ENCODE measurements at regions not wholly inside any gene's neighbourhood (a gene's known extent, or its start where the extent isn't known, plus 50 kb on each side); places are given as distances from the start of the nearest gene placed in this dataset.

GRCh38 chr4:60452266-60452665 is 747.9 kb upstream of the ADGRL3 start:
- intact Hi-C loops (cut with micrococcal nuclease; ENCODE audit: unreplicated experiment) (no loop called here), in situ Hi-C loops (cut with HindIII; ENCODE audit: extremely low pct_ligation_motif_present, low pct_unique_long_range_greater_than_20kb) (no loop called here)
- no TSS peak for BruUV-seq (replicated peaks)
- ChIA-PET CTCF (ENCODE audit: low intra/inter-chr PET ratio, low total read pairs) (no interaction called here), POLR2A (no interaction called here)
- Histone ChIP-seq H3K4me2 (ENCODE audit: low read depth, low read length) (no peak overlapping the region), H3K9me3 (ENCODE audit: low read length) (0 out of 2 replicates have a peak, but pooled peaks cover 4% of the 10 kb centered on the region), H3K4me1 (ENCODE audit: insufficient read depth, low read length) (no peaks in the 10 kb centered on the region), H3K36me3 (replicated peaks in 1 of 2; ENCODE audit: control insufficient read depth in 1 of 2, insufficient read depth in 2 of 2, low read length in 2 of 2) (no peaks in the 10 kb centered on the region), H3K4me3 (replicated peaks in 1 of 3; ENCODE audit: insufficient read depth in 1 of 3, low read depth in 2 of 3, low read length in 3 of 3) (no peak overlapping the region), H3K27ac (ENCODE audit: extremely low read length, insufficient read depth, low read length) (no peak overlapping the region), H2AFZ (ENCODE audit: low read length) (no peak overlapping the region), H3K9ac (ENCODE audit: insufficient read depth, low read depth, low read length) (no peak overlapping the region), H3K79me2 (ENCODE audit: insufficient read depth, low read length) (no peaks in the 10 kb centered on the region), H3K27me3 (ENCODE audit: control insufficient read depth in 1 of 2, insufficient read depth in 2 of 2, low read length in 2 of 2) (no peaks in the 10 kb centered on the region), H4K20me1 (ENCODE audit: insufficient read depth, low read length) (no peaks in the 10 kb centered on the region)
- ATAC-seq (no peak), DNase-seq (ENCODE audit: low spot score) (no peak), FAIRE-seq (no peak)
- TF ChIP-seq ATF5 (CRISPR knock-in tag; IDR thresholded peaks at IDR 0.05; ENCODE audit: low read depth) (no peak), BATF2 (CRISPR knock-in tag; IDR thresholded peaks at IDR 0.05) (no peak), YY1 (IDR thresholded peaks at IDR 0.05; ENCODE audit: insufficient read depth, insufficient replicate concordance, low read depth, low read length) (no peak), ZNF44 (CRISPR knock-in tag; IDR thresholded peaks at IDR 0.05) (no peak), ETV6 (CRISPR knock-in tag; conservative IDR thresholded peaks at IDR 0.05) (no peak), HINFP (CRISPR knock-in tag; IDR thresholded peaks at IDR 0.05; ENCODE audit: low read depth) (no peak), ZNF460 (CRISPR knock-in tag; IDR thresholded peaks at IDR 0.05; ENCODE audit: borderline replicate concordance) (no peak), ZNF354B (CRISPR knock-in tag; IDR thresholded peaks at IDR 0.05) (no peak), SNAPC5 (CRISPR knock-in tag; IDR thresholded peaks at IDR 0.05; ENCODE audit: borderline replicate concordance) (no peak), TAF15 (IDR thresholded peaks at IDR 0.05; ENCODE audit: low read depth, low read length, poor library complexity, severe bottlenecking) (no peak), ZNF639 (CRISPR knock-in tag; conservative IDR thresholded peaks at IDR 0.05) (no peak), ZEB1 (IDR thresholded peaks at IDR 0.05; ENCODE audit: insufficient replicate concordance, low read depth) (no peak), GATAD2A (CRISPR knock-in tag; IDR thresholded peaks at IDR 0.05) (no peak)
